ENCODE measurements at regions not wholly inside any gene's neighbourhood (a gene's known extent, or its start where the extent isn't known, plus 50 kb on each side); places are given as distances from the start of the nearest gene placed in this dataset.
"Not testable (repeated sequence)": the region's sequence is repeated elsewhere in the genome, so short reads cannot be mapped to it uniquely, and the experiment has no call there.

GRCh38 chr20:47929368-47930115 is 144.3 kb upstream of the SULF2 start:
- DNase-seq (ENCODE audit: low read depth): peak; percentile 78

- peak; percentile 28 for DNase-seq (ENCODE audit: low read depth)
These were observed 142.7 kb upstream of the SULF2 start for GRCh38 chr20:47927944-47928343.

GRCh38 chr20:47927385-47927851 is 142.1 kb upstream of the SULF2 start:
- peak; percentile 41 for DNase-seq (ENCODE audit: low read depth)

GRCh38 chr20:47926731-47927130 is 141.4 kb upstream of the SULF2 start:
- no peak for DNase-seq (ENCODE audit: low read depth)

- no peak for DNase-seq (ENCODE audit: low read depth)
These were observed 140.3 kb upstream of the SULF2 start for GRCh38 chr20:47925593-47925992.

GRCh38 chr20:47922269-47922668 is 137.0 kb upstream of the SULF2 start:
- DNase-seq (ENCODE audit: low read depth): peak; percentile 47

GRCh38 chr20:47921829-47922228 is 136.5 kb upstream of the SULF2 start:
- DNase-seq (ENCODE audit: low read depth): not testable (repeated sequence)

GRCh38 chr20:47921408-47921807 is 136.1 kb upstream of the SULF2 start:
- no peak for DNase-seq (ENCODE audit: low read depth)

- DNase-seq (ENCODE audit: low read depth): no peak
These were observed 132.3 kb upstream of the SULF2 start for GRCh38 chr20:47917549-47918070.

GRCh38 chr20:47915495-47915894 is 130.2 kb upstream of the SULF2 start:
- no peak for DNase-seq (ENCODE audit: low read depth)

GRCh38 chr20:47914792-47915191 is 129.5 kb upstream of the SULF2 start:
- peak; percentile 11 for DNase-seq (ENCODE audit: low read depth)

- DNase-seq (ENCODE audit: low read depth): not testable (repeated sequence)
These were observed 127.7 kb upstream of the SULF2 start for GRCh38 chr20:47912786-47913501.

GRCh38 chr20:47912165-47912564 is 126.9 kb upstream of the SULF2 start:
- DNase-seq (ENCODE audit: low read depth): not testable (repeated sequence)

GRCh38 chr20:47909696-47910369 is 124.6 kb upstream of the SULF2 start:
- not testable (repeated sequence) for DNase-seq (ENCODE audit: low read depth)

- DNase-seq (ENCODE audit: low read depth): not testable (repeated sequence)
These were observed 123.2 kb upstream of the SULF2 start for GRCh38 chr20:47908361-47909035.

GRCh38 chr20:47907951-47908350 is 122.7 kb upstream of the SULF2 start:
- not testable (repeated sequence) for DNase-seq (ENCODE audit: low read depth)

- no peak for DNase-seq (ENCODE audit: low read depth)
These were observed 121.9 kb upstream of the SULF2 start for GRCh38 chr20:47907031-47907675.

GRCh38 chr20:47906348-47906660 is 121.0 kb upstream of the SULF2 start:
- no peak for DNase-seq (ENCODE audit: low read depth)

- no peak for DNase-seq (ENCODE audit: low read depth)
These were observed 120.5 kb upstream of the SULF2 start for GRCh38 chr20:47905628-47906347.

GRCh38 chr20:47903009-47903408 is 117.7 kb upstream of the SULF2 start:
- DNase-seq (ENCODE audit: low read depth): not testable (repeated sequence)

GRCh38 chr20:47899313-47899712 is 114.0 kb upstream of the SULF2 start:
- not testable (repeated sequence) for DNase-seq (ENCODE audit: low read depth)
